SK-N-SH (cell line): ENCODE measurements at regions not wholly inside any gene's neighbourhood (a gene's known extent, or its start where the extent isn't known, plus 50 kb on each side); places are given as distances from the start of the nearest gene placed in this dataset.

Source experiments
- CTCF ChIA-PET: fragments of 300-600, 350-600 bp; formaldehyde crosslinking; extraction: SDS; loops from one replicate; lab custom pipeline; 2021; lab: Yijun Ruan, JAX
- POLR2A ChIA-PET: fragments of 350-600 bp; sonication (Branson Sonifier 250); formaldehyde crosslinking; extraction: SDS; loops from one replicate; lab custom pipeline; 2020; ENCODE audit warnings: antibody characterized with exemption, inconsistent platforms; lab: Yijun Ruan, JAX
- DNase-seq: peaks from one replicate; pipeline ENCODE4 v3.0.0; 2012
- H2AFZ ChIP-seq: fragments of 200-600 bp; sonication (generic); 2 replicates; pipeline ENCODE4 v1.8.1; 2016; ENCODE audit warnings: antibody characterized with exemption, mild to moderate bottlenecking, low read depth
- H3F3A ChIP-seq: fragments of 200-600 bp; sonication (generic); replicated peaks from 2 replicates; pipeline ENCODE3; 2016; ENCODE audit warnings: antibody characterized with exemption, mild to moderate bottlenecking; ENCODE audit not compliant: insufficient read depth
- H3K27ac ChIP-seq, 2 experiments: fragments of 200-500 bp in 1 of 2; fragments of 200-600 bp in 1 of 2; sonication (Bioruptor generic) in 1 of 2; sonication (generic), shearing (Covaris generic) in 1 of 2; 2 replicates each; pipeline versions ENCODE4 v1.5.1 to v1.6.1; 2014 to 2016; ENCODE audit warnings: low read depth in 2 of 2, inconsistent platforms in 1 of 2, low read length in 1 of 2, mild to moderate bottlenecking in 1 of 2, mixed read lengths in 1 of 2
- H3K27me3 ChIP-seq: fragments of 200-600 bp; sonication (generic), shearing (Covaris generic); 2 replicates; pipeline ENCODE4 v1.6.1; 2016; ENCODE audit warnings: mixed run types; ENCODE audit not compliant: insufficient read depth
- H3K36me3 ChIP-seq, 2 experiments: fragments of 200-500 bp in 1 of 2; fragments of 200-600 bp in 1 of 2; sonication (Bioruptor generic) in 1 of 2; sonication (generic) in 1 of 2; replicated peaks in 1 of 2; 2 replicates each; pipeline versions ENCODE3 to v1.5.1; 2014 to 2016; ENCODE audit warnings: low read length in 1 of 2, mild to moderate bottlenecking in 1 of 2; ENCODE audit not compliant: insufficient read depth in 2 of 2, control insufficient read depth in 1 of 2
- H3K4me1 ChIP-seq, 2 experiments: fragments of 200-500 bp in 1 of 2; fragments of 200-600 bp in 1 of 2; sonication (Bioruptor generic) in 1 of 2; sonication (generic), shearing (Covaris generic) in 1 of 2; 2 replicates each; pipeline versions ENCODE4 v1.5.1 to v1.6.1; 2014 to 2016; ENCODE audit warnings: low read depth in 1 of 2, low read length in 1 of 2, mixed run types in 1 of 2; ENCODE audit not compliant: insufficient read depth in 2 of 2, control insufficient read depth in 1 of 2
- H3K4me2 ChIP-seq: fragments of 200-600 bp; sonication (generic), shearing (Covaris generic); 2 replicates; pipeline ENCODE4 v1.6.1; 2017; ENCODE audit warnings: mixed run types
- H3K4me3 ChIP-seq, 2 experiments: fragments of 200-500 bp in 1 of 2; fragments of 200-600 bp in 1 of 2; sonication (Bioruptor generic) in 1 of 2; sonication (generic), shearing (Covaris generic) in 1 of 2; 2 replicates each; pipeline versions ENCODE4 v1.5.1 to v1.8.1; 2014 to 2016; ENCODE audit warnings: low read depth in 2 of 2, inconsistent platforms in 1 of 2, low read length in 1 of 2, mild to moderate bottlenecking in 1 of 2, mixed read lengths in 1 of 2, moderate library complexity in 1 of 2
- H3K79me2 ChIP-seq: fragments of 200-600 bp; sonication (generic); 2 replicates; pipeline ENCODE4 v1.8.1; 2017; ENCODE audit warnings: mild to moderate bottlenecking; ENCODE audit not compliant: insufficient read depth
- H3K9ac ChIP-seq: fragments of 200-600 bp; sonication (generic); 2 replicates; pipeline ENCODE4 v1.6.1; 2017; ENCODE audit warnings: mixed run types
- H3K9me2 ChIP-seq: fragments of 200-600 bp; sonication (generic); 2 replicates; pipeline ENCODE4 v1.6.1; 2017; ENCODE audit warnings: mixed run types
- H3K9me3 ChIP-seq: fragments of 200-600 bp; sonication (generic); 2 replicates; pipeline ENCODE4 v1.6.1; 2017; ENCODE audit warnings: mixed run types, mild to moderate bottlenecking, moderate library complexity
- H4K20me1 ChIP-seq: fragments of 200-600 bp; sonication (generic); 2 replicates; pipeline ENCODE4 v1.6.1; 2017; ENCODE audit warnings: mild to moderate bottlenecking, mixed run types; ENCODE audit not compliant: insufficient read depth
- CHD2 ChIP-seq: fragments of 150-350 bp; IDR thresholded peaks from 2 replicates; pipeline ENCODE4 v1.6.1; 2018; ENCODE audit warnings: low read length; ENCODE audit not compliant: partially characterized antibody
- ELF1 ChIP-seq: IDR thresholded peaks from 2 replicates; pipeline ENCODE4 v1.4.0; 2012
- EZH2phosphoT487 ChIP-seq: fragments of 200-600 bp; sonication (generic); IDR thresholded peaks from 2 replicates; pipeline ENCODE4 v1.6.1; 2017; ENCODE audit warnings: low read depth, mixed run types, mild to moderate bottlenecking, antibody characterized with exemption, moderate library complexity, borderline replicate concordance
- FOSL2 ChIP-seq: IDR thresholded peaks from 2 replicates; pipeline ENCODE4 v1.4.0; 2012; ENCODE audit warnings: low read depth, mild to moderate bottlenecking, moderate library complexity, borderline replicate concordance
- FOXJ3 ChIP-seq: sonication (generic); formaldehyde crosslinking; IDR thresholded peaks from 2 replicates; pipeline ENCODE4 v1.5.1; 2020; ENCODE audit warnings: mild to moderate bottlenecking, missing genetic modification reagents
- GABPA ChIP-seq: IDR thresholded peaks from 2 replicates; pipeline ENCODE4 v1.4.0; 2012; ENCODE audit warnings: low read depth, mild to moderate bottlenecking
- GATA2 ChIP-seq: sonication (generic); formaldehyde crosslinking; IDR thresholded peaks from 2 replicates; pipeline ENCODE4 v1.5.0; 2020; ENCODE audit warnings: mild to moderate bottlenecking, missing genetic modification reagents
- IRF3 ChIP-seq: fragments of 150-350 bp; IDR thresholded peaks from 2 replicates; pipeline ENCODE4 v1.6.1; 2016; ENCODE audit warnings: mild to moderate bottlenecking, low read depth, low read length
- MEF2A ChIP-seq: IDR thresholded peaks from 2 replicates; pipeline ENCODE4 v1.4.0; 2012; ENCODE audit warnings: low read depth, borderline replicate concordance
- MXI1 ChIP-seq: IDR thresholded peaks from 2 replicates; pipeline ENCODE4 v1.6.1; 2012; ENCODE audit warnings: mild to moderate bottlenecking, low read depth, low read length, improper control_type of control experiment
- NFIC ChIP-seq: IDR thresholded peaks from 2 replicates; pipeline ENCODE4 v1.4.0; 2012; ENCODE audit warnings: borderline replicate concordance
- NRF1 ChIP-seq: IDR thresholded peaks from 2 replicates; pipeline ENCODE4 v1.6.1; 2012; ENCODE audit warnings: low read depth, mild to moderate bottlenecking, low read length
- PBX3 ChIP-seq: IDR thresholded peaks from 2 replicates; pipeline ENCODE4; 2012
- POLR2AphosphoS5 ChIP-seq: IDR thresholded peaks from 2 replicates; pipeline ENCODE4 v1.6.1; 2012; ENCODE audit warnings: low read depth, low read length
- RAD21 ChIP-seq: IDR thresholded peaks from 2 replicates; pipeline ENCODE4 v1.6.1; 2012; ENCODE audit warnings: mild to moderate bottlenecking, low read length
- REST ChIP-seq: IDR thresholded peaks from 2 replicates; pipeline ENCODE4 v1.6.1; 2012; ENCODE audit warnings: mild to moderate bottlenecking, low read depth, low read length, moderate library complexity
- RFX5 ChIP-seq: IDR thresholded peaks from 2 replicates; pipeline ENCODE4 v1.6.1; 2012; ENCODE audit warnings: mild to moderate bottlenecking, improper control_type of control experiment, low read length
- SIN3A ChIP-seq: IDR thresholded peaks from 2 replicates; pipeline ENCODE4 v1.6.1; 2012; ENCODE audit warnings: low read depth, mild to moderate bottlenecking, low read length, moderate library complexity, borderline replicate concordance
- TCF12 ChIP-seq: IDR thresholded peaks from 2 replicates; pipeline ENCODE4 v1.4.0; 2012
- TEAD4 ChIP-seq: IDR thresholded peaks from 2 replicates; pipeline ENCODE4 v1.4.0; 2012; ENCODE audit warnings: mild to moderate bottlenecking, borderline replicate concordance; ENCODE audit not compliant: insufficient read depth
- USF1 ChIP-seq: IDR thresholded peaks from 2 replicates; pipeline ENCODE4 v1.4.0; 2012; ENCODE audit warnings: low read depth, borderline replicate concordance
- USF2 ChIP-seq: fragments of 150-350 bp; IDR thresholded peaks from 2 replicates; pipeline ENCODE4 v1.6.1; 2017; ENCODE audit warnings: antibody characterized with exemption, low read length, low read depth, borderline replicate concordance
- YY1 ChIP-seq: IDR thresholded peaks from 2 replicates; pipeline ENCODE4 v1.4.0; 2012; ENCODE audit warnings: low read depth, mild to moderate bottlenecking
- WGBS: methylation state at CpG from one replicate; pipeline ENCODE4 v1.1.6; 2017; ENCODE audit warnings: low lambda C conversion rate; 5-methylcytosine and 5-hydroxymethylcytosine counted together

GRCh38 chr14:44771496-44771895 lies 190.3 kb downstream of the KLHL28 start:
- CTCF ChIA-PET = interaction anchor here (0.6 kb wide), 1 partner anchor 24 kb away, joined by 3 read pairs; no protein-coding TSS in a partner anchor
- no peaks in the 10 kb centered on the region for H3K36me3 ChIP-seq
- whole genome bisulfite sequencing = 6% methylated on average over 1 of the region's 1 CpG
- H3K4me3 ChIP-seq = no peak overlapping the region
- H4K20me1 ChIP-seq = no peaks in the 10 kb centered on the region
- H3K79me2 ChIP-seq = no peaks in the 10 kb centered on the region
- H3K4me1 ChIP-seq = no peaks in the 10 kb centered on the region
- no peaks in the 10 kb centered on the region for H3F3A ChIP-seq
- POLR2A ChIA-PET = no interaction called here
- H3K4me2 ChIP-seq = no peak overlapping the region
- no peak for TF ChIP-seq ELF1
- TF ChIP-seq SIN3A = no peak
- TF ChIP-seq RFX5 = no peak
- TF ChIP-seq FOXJ3 (CRISPR knock-in tag) = no peak
- no peak for TF ChIP-seq NFIC
- no peak for TF ChIP-seq TEAD4
- no peak for DNase-seq
- H3K9me3 ChIP-seq = no peaks in the 10 kb centered on the region
- H3K27ac ChIP-seq = no peak overlapping the region
- no peaks in the 10 kb centered on the region for H3K27me3 ChIP-seq
- H3K9ac ChIP-seq = no peak overlapping the region
- no peaks in the 10 kb centered on the region for H3K9me2 ChIP-seq
- no peak overlapping the region for H2AFZ ChIP-seq

GRCh38 chr14:44770201-44770600 lies 191.5 kb downstream of the KLHL28 start:
- Histone ChIP-seq H3K27ac (no peak overlapping the region), H3K4me3 (no peak overlapping the region), H3K9me3 (no peaks in the 10 kb centered on the region), H3K27me3 (no peaks in the 10 kb centered on the region), H3K36me3 (no peaks in the 10 kb centered on the region), H3K9me2 (no peaks in the 10 kb centered on the region), H3K79me2 (no peaks in the 10 kb centered on the region), H3K4me2 (no peak overlapping the region), H4K20me1 (no peaks in the 10 kb centered on the region), H2AFZ (no peak overlapping the region), H3K9ac (no peak overlapping the region), H3K4me1 (no peaks in the 10 kb centered on the region), H3F3A (no peaks in the 10 kb centered on the region)
- DNase-seq = no peak
- WGBS = 11% methylated on average over 3 of the region's 3 CpGs
- POLR2A ChIA-PET = no interaction called here
- no peak for TF ChIP-seq NRF1
- TF ChIP-seq USF2 = no peak
- TF ChIP-seq RAD21 = no peak
- no peak for TF ChIP-seq MXI1
- no peak for TF ChIP-seq TEAD4
- TF ChIP-seq TCF12 = no peak
- TF ChIP-seq PBX3 = no peak
- no peak for TF ChIP-seq RFX5
- no peak for TF ChIP-seq FOSL2
- TF ChIP-seq IRF3 = no peak
- TF ChIP-seq USF1 = no peak
- no peak for TF ChIP-seq POLR2AphosphoS5
- no peak for TF ChIP-seq GATA2 (CRISPR knock-in tag)
- no peak for TF ChIP-seq EZH2phosphoT487
- no peak for TF ChIP-seq NFIC
- no peak for TF ChIP-seq CHD2
- TF ChIP-seq GABPA = no peak
- no peak for TF ChIP-seq REST
- no peak for TF ChIP-seq MEF2A
- TF ChIP-seq YY1 = no peak
- CTCF ChIA-PET = no interaction called here
